Mesendoderm (in vitro differentiated cells): ENCODE measurements at regions not wholly inside any gene's neighbourhood (a gene's known extent, or its start where the extent isn't known, plus 50 kb on each side); places are given as distances from the start of the nearest gene placed in this dataset.

ENCODE experiments used
- DNase-seq: peaks from one replicate; pipeline ENCODE4 v3.0.0; 2013
- H2AK5ac ChIP-seq: 2 replicates; pipeline ENCODE4 v1.6.1; 2013; ENCODE audit warnings: low read length, inconsistent platforms
- H2BK120ac ChIP-seq: 2 replicates; pipeline ENCODE4 v1.6.1; 2013; ENCODE audit warnings: low read depth, mild to moderate bottlenecking, low read length, moderate library complexity, mixed read lengths
- H2BK15ac ChIP-seq: replicated peaks from 2 replicates; pipeline ENCODE4 v1.6.1; 2013; ENCODE audit warnings: low read depth, mild to moderate bottlenecking, moderate library complexity
- H2BK5ac ChIP-seq: 2 replicates; pipeline ENCODE4 v1.6.1; 2013; ENCODE audit warnings: low read length, inconsistent platforms
- H3K18ac ChIP-seq: 2 replicates; pipeline ENCODE4 v1.6.1; 2013; ENCODE audit warnings: mild to moderate bottlenecking, low read length, mixed read lengths
- H3K23ac ChIP-seq: one replicate; pipeline ENCODE4 v1.6.1; 2013; ENCODE audit warnings: low read length
- H3K27ac ChIP-seq: 2 replicates; pipeline ENCODE4 v1.5.1; 2013; ENCODE audit warnings: low read depth, mild to moderate bottlenecking, inconsistent platforms, low read length, moderate library complexity
- H3K27me3 ChIP-seq: 2 replicates; pipeline ENCODE4 v1.6.1; 2013; ENCODE audit warnings: low read length, control low read depth, mild to moderate bottlenecking, inconsistent platforms; ENCODE audit not compliant: insufficient read depth, poor library complexity
- H3K36me3 ChIP-seq: 2 replicates; pipeline ENCODE4 v1.6.1; 2013; ENCODE audit warnings: low read length, inconsistent platforms; ENCODE audit not compliant: control insufficient read depth, insufficient read depth
- H3K4ac ChIP-seq: one replicate; pipeline ENCODE4 v1.6.1; 2013; ENCODE audit warnings: low read depth, mild to moderate bottlenecking, low read length, moderate library complexity
- H3K4me1 ChIP-seq: 2 replicates; pipeline ENCODE4 v1.6.1; 2013; ENCODE audit warnings: low read depth, low read length, inconsistent platforms; ENCODE audit not compliant: control insufficient read depth
- H3K4me2 ChIP-seq: 2 replicates; pipeline ENCODE4 v1.6.1; 2013; ENCODE audit warnings: low read length
- H3K4me3 ChIP-seq: 2 replicates; pipeline ENCODE4 v1.5.1; 2013; ENCODE audit warnings: mild to moderate bottlenecking, low read length
- H3K56ac ChIP-seq: one replicate; pipeline ENCODE4 v1.6.1; 2013; ENCODE audit warnings: low read length
- H3K79me1 ChIP-seq: 2 replicates; pipeline ENCODE4 v1.6.1; 2013; ENCODE audit warnings: low read length, inconsistent platforms
- H3K79me2 ChIP-seq: 2 replicates; pipeline ENCODE4 v1.6.1; 2013; ENCODE audit warnings: mild to moderate bottlenecking, low read length; ENCODE audit not compliant: control insufficient read depth, insufficient read depth
- H3K9ac ChIP-seq: 2 replicates; pipeline ENCODE4 v1.6.1; 2013; ENCODE audit warnings: low read length, inconsistent platforms
- H4K5ac ChIP-seq: one replicate; pipeline ENCODE4 v1.6.1; 2013; ENCODE audit warnings: low read length
- H4K8ac ChIP-seq: one replicate; pipeline ENCODE4 v1.6.1; 2013; ENCODE audit warnings: low read depth, mild to moderate bottlenecking, control low read depth, low read length, moderate library complexity
- WGBS: extraction: QIAGEN DNeasy Blood & Tissue Kit; methylation state at CpG from one replicate; pipeline ENCODE4 v1.1.7; 2013; ENCODE audit warnings: low lambda C conversion rate, missing lambda C conversion rate; ENCODE audit not compliant: insufficient coverage; ENCODE audit errors: extremely low coverage; 5-methylcytosine and 5-hydroxymethylcytosine counted together

DNA sequence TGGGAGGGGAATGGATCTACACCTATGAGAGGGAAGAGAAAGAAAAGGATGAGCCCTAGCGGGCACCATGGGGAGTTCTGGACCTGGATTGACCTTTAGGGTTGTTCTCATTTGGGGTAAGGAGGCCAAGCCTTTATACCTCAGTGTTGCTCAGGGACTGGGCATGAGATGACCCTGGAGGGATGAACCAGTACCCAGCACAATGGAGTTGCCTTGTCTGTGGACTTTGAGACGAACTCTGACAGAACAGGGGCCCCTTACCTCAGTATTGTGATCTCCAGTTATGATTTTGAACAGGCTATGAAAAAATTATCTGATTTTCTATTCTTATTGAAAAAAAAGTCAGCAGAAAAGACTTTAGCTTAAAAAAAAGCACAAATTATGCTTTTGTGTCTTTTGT is 88.6 kb downstream of the FOXA2 start:
- Histone ChIP-seq H4K5ac (no peak overlapping the region), H2AK5ac (no peak overlapping the region), H3K56ac (no peak overlapping the region), H3K36me3 (no peaks in the 10 kb centered on the region), H2BK15ac (no peak overlapping the region), H2BK5ac (no peak overlapping the region), H3K9ac (no peak overlapping the region), H3K4me2 (no peak overlapping the region), H3K4me3 (no peak overlapping the region), H3K27me3 (no peaks in the 10 kb centered on the region), H4K8ac (no peak overlapping the region), H3K4ac (no peak overlapping the region), H3K79me2 (no peaks in the 10 kb centered on the region), H3K23ac (no peak overlapping the region), H3K79me1 (no peaks in the 10 kb centered on the region), H2BK120ac (no peak overlapping the region), H3K27ac (no peak overlapping the region), H3K4me1 (no peaks in the 10 kb centered on the region), H3K18ac (no peak overlapping the region)
- no peak for DNase-seq
- WGBS: no CpG with 5 or more reads among the region's 2 CpGs

DNA sequence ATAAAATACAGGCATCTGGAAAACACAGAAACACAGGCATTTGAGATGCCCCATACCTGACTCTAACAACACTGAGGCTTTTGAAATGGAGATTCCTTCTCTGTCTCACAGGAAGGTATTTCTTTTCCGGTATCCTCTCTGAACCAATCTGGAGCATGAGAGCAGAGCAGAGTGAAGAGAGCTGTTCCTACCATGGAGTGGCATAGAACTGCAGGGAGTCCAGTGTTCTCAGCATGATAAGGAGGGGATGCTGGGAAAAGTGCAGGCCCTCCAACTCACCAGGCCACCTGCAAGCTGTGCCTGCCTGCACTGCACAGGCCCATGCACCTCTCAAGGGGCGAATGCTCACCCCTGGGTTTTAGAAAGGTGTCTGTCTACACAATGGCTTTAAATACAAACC is 89.2 kb downstream of the FOXA2 start:
- Histone ChIP-seq H3K4me1 (no peaks in the 10 kb centered on the region), H2BK120ac (no peak overlapping the region), H3K36me3 (no peaks in the 10 kb centered on the region), H3K79me2 (no peaks in the 10 kb centered on the region), H4K5ac (no peak overlapping the region), H3K4me3 (no peak overlapping the region), H4K8ac (no peak overlapping the region), H3K79me1 (no peaks in the 10 kb centered on the region), H3K4ac (no peak overlapping the region), H2BK15ac (no peak overlapping the region), H2AK5ac (no peak overlapping the region), H3K4me2 (no peak overlapping the region), H3K18ac (no peak overlapping the region), H3K9ac (no peak overlapping the region), H3K27ac (no peak overlapping the region), H3K27me3 (no peaks in the 10 kb centered on the region), H3K56ac (no peak overlapping the region), H2BK5ac (no peak overlapping the region), H3K23ac (no peak overlapping the region)
- DNase-seq: no peak
- WGBS: no CpG with 5 or more reads among the region's 2 CpGs

DNA sequence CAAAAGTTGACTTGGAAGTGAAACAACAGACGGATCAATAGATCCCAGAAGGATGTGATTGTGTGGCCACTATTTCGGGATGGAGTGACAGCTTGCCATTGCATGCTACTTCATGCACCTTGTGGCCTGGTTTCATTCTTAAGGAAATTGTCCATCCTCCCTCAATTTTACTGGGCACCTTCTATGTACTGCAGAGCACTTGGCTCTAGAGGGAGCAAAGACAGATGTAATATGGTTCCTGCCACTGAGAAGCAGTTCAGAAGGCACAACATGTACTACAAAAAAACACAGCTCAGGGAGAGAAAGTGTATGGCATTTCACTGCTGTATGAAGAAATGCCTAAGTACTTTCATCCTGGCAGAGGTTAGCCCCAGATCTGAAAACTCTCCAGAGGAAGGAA is 91.9 kb downstream of the FOXA2 start:
- Histone ChIP-seq H3K79me2 (no peaks in the 10 kb centered on the region), H4K5ac (no peak overlapping the region), H3K4me3 (no peak overlapping the region), H3K79me1 (no peaks in the 10 kb centered on the region), H3K18ac (no peak overlapping the region), H3K9ac (no peak overlapping the region), H2BK120ac (no peak overlapping the region), H3K56ac (no peak overlapping the region), H3K23ac (no peak overlapping the region), H3K27me3 (no peaks in the 10 kb centered on the region), H3K27ac (no peak overlapping the region), H3K4me2 (no peak overlapping the region), H3K4me1 (no peaks in the 10 kb centered on the region), H3K36me3 (no peaks in the 10 kb centered on the region), H4K8ac (no peak overlapping the region), H2AK5ac (no peak overlapping the region), H2BK5ac (no peak overlapping the region), H3K4ac (no peak overlapping the region), H2BK15ac (no peak overlapping the region)
- no CpG with 5 or more reads among the region's 2 CpGs for WGBS
- DNase-seq: no peak

DNA sequence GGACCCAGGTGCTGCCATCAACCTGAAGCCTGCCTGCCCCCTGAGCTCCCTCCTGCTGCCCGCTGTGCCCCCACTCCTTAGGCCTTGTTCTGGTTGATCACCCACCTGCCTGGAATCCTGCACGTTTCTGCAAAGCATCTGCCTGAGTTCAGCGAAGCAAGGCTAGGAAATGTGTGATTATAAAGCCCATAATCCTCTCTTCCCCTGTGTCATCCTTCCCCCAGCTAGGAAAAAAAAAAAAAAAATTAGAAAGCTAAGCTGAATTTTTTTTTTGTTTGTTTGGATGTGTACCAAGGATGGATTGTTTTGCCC is 93.2 kb downstream of the FOXA2 start:
- Histone ChIP-seq H3K79me1 (no peaks in the 10 kb centered on the region), H3K79me2 (no peaks in the 10 kb centered on the region), H4K8ac (no peak overlapping the region), H3K4me2 (no peak overlapping the region), H2BK120ac (no peak overlapping the region), H3K4ac (no peak overlapping the region), H3K4me1 (no peaks in the 10 kb centered on the region), H3K23ac (no peak overlapping the region), H3K9ac (no peak overlapping the region), H3K18ac (no peak overlapping the region), H2BK15ac (no peak overlapping the region), H3K4me3 (no peak overlapping the region), H3K27ac (peak overlapping the region; percentile 43), H4K5ac (no peak overlapping the region), H3K56ac (peak overlapping the region; percentile 54), H3K36me3 (no peaks in the 10 kb centered on the region), H2AK5ac (no peak overlapping the region), H3K27me3 (no peaks in the 10 kb centered on the region), H2BK5ac (no peak overlapping the region)
- no CpG with 5 or more reads among the region's 3 CpGs for WGBS
- no peak for DNase-seq

DNA sequence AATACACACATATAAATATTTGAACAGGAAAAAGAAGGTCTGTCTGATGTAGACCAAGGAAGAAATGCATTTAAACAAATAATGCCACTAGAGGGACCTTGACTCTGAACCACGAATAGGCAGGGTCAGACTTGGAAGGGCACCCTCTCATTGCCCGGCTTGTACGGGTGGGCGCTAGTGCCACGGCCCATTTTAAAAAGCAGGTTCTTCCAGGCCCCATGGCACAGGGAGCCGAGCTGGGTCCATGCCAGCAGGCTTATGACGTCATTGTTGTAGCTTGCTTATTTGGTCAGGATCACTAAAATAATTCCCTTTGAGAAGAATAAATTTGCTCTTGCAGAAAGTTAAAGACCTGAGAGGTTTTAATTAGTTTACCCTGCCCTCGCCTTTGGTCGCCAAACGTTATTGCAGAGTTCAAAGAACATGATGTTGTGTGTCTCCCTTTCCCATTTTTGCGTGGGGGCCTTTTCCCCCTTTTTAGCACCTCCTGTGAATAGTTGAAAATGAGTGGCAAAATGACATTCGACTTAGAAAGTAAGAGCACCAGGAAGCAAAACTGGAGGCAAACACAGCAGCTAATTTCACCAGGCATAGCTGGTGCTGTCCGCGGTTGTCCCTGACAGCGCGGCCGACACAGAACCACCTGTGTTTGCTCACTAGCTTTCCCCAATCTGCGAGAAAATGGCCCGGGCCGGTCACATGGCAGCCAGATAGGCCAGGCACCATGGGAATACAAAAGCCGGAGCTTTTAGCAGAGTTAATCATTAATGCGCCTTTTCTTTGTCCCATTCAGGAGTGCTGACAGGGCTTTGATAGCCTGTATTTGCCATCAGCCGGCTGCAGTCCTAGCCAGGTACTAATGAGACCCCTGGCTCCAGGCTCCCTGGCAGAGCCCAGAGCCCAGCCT is 93.8 kb downstream of the FOXA2 start:
- Histone ChIP-seq H3K36me3 (no peaks in the 10 kb centered on the region), H3K23ac (no peak overlapping the region), H3K4me2 (no peak overlapping the region), H3K56ac (peak overlapping the region; percentile 5), H2BK15ac (no peak overlapping the region), H2BK120ac (no peak overlapping the region), H3K18ac (peak overlapping the region; percentile 18), H3K9ac (no peak overlapping the region), H3K4me3 (no peak overlapping the region), H3K79me1 (no peaks in the 10 kb centered on the region), H2AK5ac (no peak overlapping the region), H3K27ac (peak overlapping the region; percentile 43), H3K4ac (no peak overlapping the region), H3K79me2 (no peaks in the 10 kb centered on the region), H2BK5ac (no peak overlapping the region), H4K5ac (no peak overlapping the region), H3K27me3 (no peaks in the 10 kb centered on the region), H4K8ac (no peak overlapping the region), H3K4me1 (no peaks in the 10 kb centered on the region)
- DNase-seq: peak; percentile 77
- WGBS: no CpG with 5 or more reads among the region's 23 CpGs
